SH-SY5Y (cell line): ENCODE measurements at regions not wholly inside any gene's neighbourhood (a gene's known extent, or its start where the extent isn't known, plus 50 kb on each side); places are given as distances from the start of the nearest gene placed in this dataset.

ENCODE experiments used
- GATA2 ChIP-seq: IDR thresholded peaks from 2 replicates; pipeline ENCODE4 v1.6.1; 2011; ENCODE audit warnings: mild to moderate bottlenecking, low read depth, low read length
- GATA3 ChIP-seq: IDR thresholded peaks from 2 replicates; pipeline ENCODE4 v1.6.1; 2011; ENCODE audit warnings: low read depth, mild to moderate bottlenecking, low read length, moderate library complexity

DNA sequence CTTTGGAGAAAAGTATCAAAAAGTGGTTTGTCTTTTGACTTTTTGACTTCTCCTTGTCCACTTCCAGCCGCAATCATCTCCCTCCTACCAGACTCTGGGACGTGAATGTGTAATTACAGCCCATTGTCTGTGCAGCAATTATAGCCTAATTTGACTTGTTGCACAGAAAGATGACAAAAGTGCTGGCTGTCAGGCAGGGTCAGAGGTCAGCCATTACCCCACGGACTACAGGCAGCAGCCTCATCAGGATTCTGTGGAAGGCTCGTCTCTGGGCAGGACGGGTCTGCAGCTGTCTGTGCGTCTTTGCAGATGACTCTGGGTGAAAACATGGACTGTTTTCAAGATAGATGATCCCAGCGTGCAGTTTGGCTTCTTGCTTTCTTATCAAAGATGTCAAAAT lies 102.2 kb upstream of the EDNRB start:
- TF ChIP-seq GATA3 (no peak), GATA2 (no peak)
